Ishikawa (cell line): ENCODE measurements at regions not wholly inside any gene's neighbourhood (a gene's known extent, or its start where the extent isn't known, plus 50 kb on each side); places are given as distances from the start of the nearest gene placed in this dataset.

Source experiments
- CEBPB ChIP-seq: IDR thresholded peaks from 2 replicates; pipeline ENCODE4 v1.6.1; 2012
- CREB1 ChIP-seq: IDR thresholded peaks from 2 replicates; pipeline ENCODE4 v1.6.1; 2012; ENCODE audit warnings: low read depth
- EGR1 ChIP-seq: IDR thresholded peaks from 2 replicates; pipeline ENCODE4 v1.6.1; 2012
- EP300 ChIP-seq: IDR thresholded peaks from 2 replicates; pipeline ENCODE4 v1.6.1; 2012; ENCODE audit warnings: borderline replicate concordance
- FOXM1 ChIP-seq: IDR thresholded peaks from 2 replicates; pipeline ENCODE4 v1.6.1; 2012; ENCODE audit warnings: low read depth, borderline replicate concordance
- MAX ChIP-seq: IDR thresholded peaks from 2 replicates; pipeline ENCODE4 v1.6.1; 2012
- NFIC ChIP-seq: IDR thresholded peaks from 2 replicates; pipeline ENCODE4 v1.6.1; 2012
- RAD21 ChIP-seq: IDR thresholded peaks from 2 replicates; pipeline ENCODE4 v1.6.1; 2012; ENCODE audit warnings: low read depth
- REST ChIP-seq: IDR thresholded peaks from 2 replicates; pipeline ENCODE4 v1.6.1; 2012; ENCODE audit warnings: low read depth, mild to moderate bottlenecking
- TAF1 ChIP-seq: IDR thresholded peaks from 2 replicates; pipeline ENCODE4 v1.6.1; 2012; ENCODE audit warnings: low read depth, mild to moderate bottlenecking
- TCF12 ChIP-seq: IDR thresholded peaks from 2 replicates; pipeline ENCODE4 v1.6.1; 2012; ENCODE audit warnings: low read depth
- TEAD4 ChIP-seq: IDR thresholded peaks from 2 replicates; pipeline ENCODE4 v1.6.1; 2012
- USF1 ChIP-seq: IDR thresholded peaks from 2 replicates; pipeline ENCODE4 v1.6.1; 2012
- YY1 ChIP-seq: IDR thresholded peaks from 2 replicates; pipeline ENCODE4 v1.6.1; 2012; ENCODE audit warnings: low read depth
- ZBTB7A ChIP-seq: IDR thresholded peaks from 2 replicates; pipeline ENCODE4 v1.6.1; 2012; ENCODE audit warnings: low read depth

GRCh38 chr14:71366861-71367260 lies 459.6 kb downstream of the PCNX1 start:
- no peak for TF ChIP-seq NFIC
- TF ChIP-seq CREB1 = no peak
- TF ChIP-seq ZBTB7A = no peak

GRCh38 chr14:71371711-71372396 lies 464.6 kb downstream of the PCNX1 start:
- no peak for TF ChIP-seq NFIC
- TF ChIP-seq FOXM1 = no peak
- TF ChIP-seq TCF12 = no peak
- TF ChIP-seq USF1 = no peak
- TF ChIP-seq EP300 = no peak
- no peak for TF ChIP-seq RAD21
- no peak for TF ChIP-seq REST
- no peak for TF ChIP-seq EGR1
- no peak for TF ChIP-seq CREB1
- no peak for TF ChIP-seq TAF1
- no peak for TF ChIP-seq YY1
- TF ChIP-seq CEBPB = no peak
- no peak for TF ChIP-seq TEAD4

GRCh38 chr14:71372411-71372838 lies 465.2 kb downstream of the PCNX1 start:
- TF ChIP-seq TCF12 (no peak), NFIC (no peak), MAX (no peak), YY1 (no peak), EGR1 (no peak), TAF1 (no peak), CREB1 (no peak)

GRCh38 chr14:71373773-71374172 lies 466.5 kb downstream of the PCNX1 start:
- TF ChIP-seq REST (no peak), RAD21 (no peak), YY1 (no peak), EGR1 (no peak), MAX (no peak), TCF12 (no peak), EP300 (no peak), TAF1 (no peak), USF1 (no peak)

GRCh38 chr14:71374989-71375388 lies 467.7 kb downstream of the PCNX1 start:
- TF ChIP-seq MAX = no peak
- TF ChIP-seq ZBTB7A = no peak
- no peak for TF ChIP-seq TAF1
- no peak for TF ChIP-seq YY1
- no peak for TF ChIP-seq CREB1
- no peak for TF ChIP-seq REST
- TF ChIP-seq TEAD4 = no peak
- TF ChIP-seq FOXM1 = no peak
- no peak for TF ChIP-seq TCF12
- TF ChIP-seq CEBPB = no peak
